Osteoblast (primary cell): ENCODE measurements at regions not wholly inside any gene's neighbourhood (a gene's known extent, or its start where the extent isn't known, plus 50 kb on each side); places are given as distances from the start of the nearest gene placed in this dataset.
"Not testable (repeated sequence)": the region's sequence is repeated elsewhere in the genome, so short reads cannot be mapped to it uniquely, and the experiment has no call there.

Source experiments
- DNase-seq: peaks from one replicate; pipeline ENCODE4 v3.0.0; 2011; ENCODE audit warnings: low spot score, mixed read lengths; ENCODE audit not compliant: insufficient read length; ENCODE audit errors: missing footprints
- H2AFZ ChIP-seq: 2 replicates; pipeline ENCODE4 v1.6.0; 2011; ENCODE audit warnings: mild to moderate bottlenecking, low read length
- H3K27ac ChIP-seq: 2 replicates; pipeline ENCODE4 v1.5.1; 2011; ENCODE audit warnings: mild to moderate bottlenecking, low read depth, low read length, moderate library complexity
- H3K27me3 ChIP-seq: 2 replicates; pipeline ENCODE4 v1.6.0; 2012; ENCODE audit warnings: mild to moderate bottlenecking, control low read depth, inconsistent platforms, low read length, moderate library complexity; ENCODE audit not compliant: insufficient read depth
- H3K36me3 ChIP-seq: 2 replicates; pipeline ENCODE4 v1.5.1; 2011; ENCODE audit warnings: mild to moderate bottlenecking, low read length, control low read depth, moderate library complexity; ENCODE audit not compliant: insufficient read depth
- H3K4me1 ChIP-seq: 2 replicates; pipeline ENCODE4 v1.5.1; 2011; ENCODE audit warnings: mild to moderate bottlenecking, low read length, control low read depth, moderate library complexity; ENCODE audit not compliant: insufficient read depth
- H3K4me2 ChIP-seq: 2 replicates; pipeline ENCODE4 v1.6.0; 2011; ENCODE audit warnings: mild to moderate bottlenecking, low read length; ENCODE audit not compliant: insufficient read depth
- H3K4me3 ChIP-seq: fragments of 200-600 bp; sonication (generic); 3 replicates; pipeline ENCODE4 v1.5.1; 2012; ENCODE audit warnings: mild to moderate bottlenecking, low read length, inconsistent platforms; ENCODE audit not compliant: insufficient read depth
- H3K79me2 ChIP-seq: 2 replicates; pipeline ENCODE4 v1.6.0; 2012; ENCODE audit warnings: mild to moderate bottlenecking, low read length, control low read depth, inconsistent platforms; ENCODE audit not compliant: insufficient read depth
- H3K9me3 ChIP-seq: 2 replicates; pipeline ENCODE4 v1.5.1; 2011; ENCODE audit warnings: low read depth, low read length, control low read depth
- H4K20me1 ChIP-seq: 2 replicates; pipeline ENCODE4 v1.6.0; 2012; ENCODE audit warnings: mild to moderate bottlenecking, low read length, control low read depth; ENCODE audit not compliant: insufficient read depth
- CTCF ChIP-seq: IDR thresholded peaks from 2 replicates; pipeline ENCODE4 v1.5.1; 2011; ENCODE audit warnings: mild to moderate bottlenecking, low read depth, low read length, moderate library complexity; ENCODE audit errors: extremely low read depth

DNA sequence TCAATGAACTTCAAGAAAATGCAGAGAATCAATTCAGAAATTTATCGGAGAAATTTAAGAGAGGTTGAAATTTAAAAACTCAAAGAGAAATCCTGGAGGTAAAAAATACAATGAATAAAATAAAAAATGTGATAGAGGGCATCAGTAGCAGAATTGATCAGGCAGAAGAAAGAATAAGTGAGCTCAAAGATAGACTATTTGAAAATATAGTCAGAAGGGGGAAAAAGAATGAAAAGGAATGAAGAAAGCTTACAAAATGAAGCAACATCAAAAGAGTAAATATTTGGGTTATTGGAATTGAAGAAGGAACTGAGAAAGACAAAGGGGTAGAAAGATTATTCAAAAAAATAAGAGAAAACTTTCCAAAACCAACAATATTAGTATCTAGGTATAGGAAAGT, 291.4 kb downstream of the SH2D4B start:
- no peaks in the 10 kb centered on the region for H4K20me1 ChIP-seq
- no peak overlapping the region for H3K4me2 ChIP-seq
- H3K79me2 ChIP-seq, result no peaks in the 10 kb centered on the region
- H3K27me3 ChIP-seq, result no peaks in the 10 kb centered on the region
- no peak overlapping the region for H3K27ac ChIP-seq
- no peak for TF ChIP-seq CTCF
- H3K4me3 ChIP-seq, result no peak overlapping the region
- no peaks in the 10 kb centered on the region for H3K36me3 ChIP-seq
- no peaks in the 10 kb centered on the region for H3K9me3 ChIP-seq
- H3K4me1 ChIP-seq, result no peaks in the 10 kb centered on the region
- H2AFZ ChIP-seq, result no peak overlapping the region
- DNase-seq, result no peak

GRCh38 chr10:80829562-80829961, 291.9 kb downstream of the SH2D4B start:
- Histone ChIP-seq H3K27ac (no peak overlapping the region), H3K36me3 (no peaks in the 10 kb centered on the region), H3K4me3 (no peak overlapping the region), H4K20me1 (no peaks in the 10 kb centered on the region), H2AFZ (no peak overlapping the region), H3K9me3 (no peaks in the 10 kb centered on the region), H3K4me2 (no peak overlapping the region), H3K79me2 (no peaks in the 10 kb centered on the region), H3K4me1 (no peaks in the 10 kb centered on the region), H3K27me3 (no peaks in the 10 kb centered on the region)
- no peak for TF ChIP-seq CTCF
- DNase-seq, result no peak

DNA sequence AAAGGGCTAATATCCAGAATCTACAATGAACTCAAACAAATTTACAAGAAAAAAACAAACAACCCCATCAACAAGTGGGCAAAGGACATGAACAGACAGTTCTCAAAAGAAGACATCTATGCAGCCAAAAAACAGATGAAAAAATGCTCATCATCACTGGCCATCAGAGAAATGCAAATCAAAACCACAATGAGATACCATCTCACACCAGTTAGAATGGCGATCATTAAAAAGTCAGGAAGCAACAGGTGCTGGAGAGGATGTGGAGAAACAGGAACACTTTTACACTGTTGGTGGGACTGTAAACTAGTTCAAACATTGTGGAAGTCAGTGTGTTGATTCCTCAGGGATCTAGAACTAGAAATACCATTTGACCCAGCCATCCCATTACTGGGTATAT, 295.0 kb downstream of the SH2D4B start:
- not testable (repeated sequence) for H3K9me3 ChIP-seq, DNase-seq, H2AFZ ChIP-seq, H3K79me2 ChIP-seq, H3K27ac ChIP-seq, H3K4me2 ChIP-seq, H3K36me3 ChIP-seq, H3K27me3 ChIP-seq, H4K20me1 ChIP-seq, H3K4me3 ChIP-seq, H3K4me1 ChIP-seq

DNA sequence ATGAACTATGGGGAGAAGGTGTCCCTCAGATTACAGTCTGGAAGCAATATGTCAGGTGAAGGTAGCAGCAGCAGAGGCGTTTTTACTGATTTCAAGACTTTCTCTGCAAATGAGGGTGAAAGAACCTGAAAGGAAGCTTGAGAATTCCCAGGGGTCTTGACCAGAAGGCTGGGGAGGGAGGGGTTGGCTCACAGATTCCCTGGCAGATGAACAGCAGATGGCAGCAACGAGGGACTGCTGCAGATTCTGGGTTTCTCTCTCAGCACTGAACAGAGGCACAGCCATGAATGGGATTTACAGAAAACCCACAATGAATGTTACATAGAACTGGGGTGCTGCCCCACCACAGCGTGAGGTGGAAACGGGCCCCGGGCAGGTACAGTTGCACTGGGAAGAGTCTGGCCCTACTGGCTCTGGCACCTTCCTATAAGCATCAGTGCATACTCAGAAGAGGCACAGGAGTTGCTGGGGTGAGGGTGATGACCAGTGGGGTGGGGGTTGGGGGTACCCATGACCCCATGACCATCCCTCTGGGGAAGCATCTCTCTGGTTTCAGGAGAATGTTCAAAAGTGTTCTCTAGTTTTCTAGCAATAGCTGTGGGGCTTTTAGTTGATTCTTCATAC, 317.8 kb downstream of the SH2D4B start:
- H3K9me3 ChIP-seq, result no peaks in the 10 kb centered on the region
- DNase-seq, result no peak
- H3K4me3 ChIP-seq, result no peak overlapping the region
- H3K79me2 ChIP-seq, result no peaks in the 10 kb centered on the region
- no peaks in the 10 kb centered on the region for H3K4me1 ChIP-seq
- H3K27ac ChIP-seq, result no peak overlapping the region
- no peaks in the 10 kb centered on the region for H3K27me3 ChIP-seq
- no peak overlapping the region for H3K4me2 ChIP-seq
- TF ChIP-seq CTCF, result no peak
- H4K20me1 ChIP-seq, result no peaks in the 10 kb centered on the region
- H2AFZ ChIP-seq, result no peak overlapping the region
- H3K36me3 ChIP-seq, result no peaks in the 10 kb centered on the region
